ENCODE measurements at regions not wholly inside any gene's neighbourhood (a gene's known extent, or its start where the extent isn't known, plus 50 kb on each side); places are given as distances from the start of the nearest gene placed in this dataset.

- Histone ChIP-seq H3K36me3 (no peaks in the 10 kb centered on the region), H3K9me3 (no peaks in the 10 kb centered on the region), H3K27ac (no peak overlapping the region), H3K4me3 (no peak overlapping the region), H3K27me3 (no peaks in the 10 kb centered on the region), H3K4me1 (no peaks in the 10 kb centered on the region)
- intact Hi-C loops (cut with DNase I) = no loop called here
- no peak for TF ChIP-seq POLR2AphosphoS5 (IDR thresholded peaks at IDR 0.05; ENCODE audit: insufficient read depth in 1 of 2, low read depth in 1 of 2)
- no peak for TF ChIP-seq CTCF (IDR thresholded peaks at IDR 0.05)
- TF ChIP-seq POLR2A (IDR thresholded peaks at IDR 0.05) = no peak
- DNase-seq (ENCODE audit: extremely low spot score in 2 of 2) = no peak
Observed at GRCh38 chr10:81177651-81178244, 640.0 kb downstream of the SH2D4B start.

DNA sequence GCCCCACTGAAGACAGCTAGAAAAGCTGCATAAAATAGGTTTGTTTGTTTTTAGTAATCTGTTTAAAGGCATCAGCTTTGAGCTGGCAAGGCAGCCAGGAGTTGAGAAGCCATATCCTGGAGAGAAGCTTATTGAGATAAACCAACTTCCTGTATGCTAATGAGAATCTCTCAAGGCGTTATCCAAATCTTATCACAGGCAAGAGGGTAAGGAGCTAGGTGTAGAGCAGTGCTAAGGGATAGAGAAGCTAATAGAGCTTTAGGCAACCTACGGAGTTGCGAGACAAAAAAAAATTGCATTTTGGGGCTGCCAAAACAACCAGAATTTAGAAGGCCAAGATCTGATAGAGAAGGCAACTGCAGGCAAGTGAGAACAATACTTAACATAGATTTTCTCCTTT lies 641.6 kb downstream of the SH2D4B start:
- DNase-seq (ENCODE audit: extremely low spot score in 2 of 2) = no peak
- Histone ChIP-seq H3K27ac (no peak overlapping the region), H3K4me3 (no peak overlapping the region), H3K4me1 (no peaks in the 10 kb centered on the region), H3K36me3 (no peaks in the 10 kb centered on the region), H3K9me3 (no peaks in the 10 kb centered on the region), H3K27me3 (no peaks in the 10 kb centered on the region)
- intact Hi-C loops (cut with DNase I) = no loop called here
- TF ChIP-seq POLR2AphosphoS5 (IDR thresholded peaks at IDR 0.05; ENCODE audit: insufficient read depth in 1 of 2, low read depth in 1 of 2) = no peak
- TF ChIP-seq POLR2A (IDR thresholded peaks at IDR 0.05) = no peak
- no peak for TF ChIP-seq CTCF (IDR thresholded peaks at IDR 0.05)

DNA sequence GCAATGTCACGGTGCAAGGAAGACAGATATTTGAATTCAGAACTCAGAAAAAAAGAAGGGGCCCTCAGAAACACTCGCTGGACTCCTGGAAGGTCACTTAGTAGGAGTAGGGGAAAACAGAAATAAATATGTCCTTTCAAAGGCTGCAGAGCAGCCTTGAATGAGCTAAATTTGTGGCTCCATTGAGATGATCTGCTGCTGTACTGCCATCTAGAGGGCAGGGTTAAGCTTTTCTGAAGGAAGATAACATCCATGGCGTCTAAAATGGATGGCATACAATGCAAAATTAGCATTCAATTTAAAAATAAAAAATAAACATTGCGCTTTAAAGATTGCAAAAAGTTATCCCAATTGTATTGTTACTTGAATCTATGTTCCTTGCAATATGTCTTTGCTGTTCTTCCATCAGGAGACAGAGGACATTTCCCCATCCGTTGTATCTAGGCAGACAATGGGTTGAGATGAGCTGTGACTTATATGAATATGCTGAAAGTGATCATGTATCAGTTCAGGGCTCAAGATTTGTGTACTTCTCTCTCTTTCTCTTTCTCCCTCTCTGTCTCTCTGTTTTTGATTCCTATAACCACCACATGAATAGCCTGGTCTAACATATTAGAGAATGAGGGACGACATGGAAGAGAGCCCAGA lies 642.2 kb downstream of the SH2D4B start:
- intact Hi-C loops (cut with DNase I) = no loop called here
- no peaks in the 10 kb centered on the region for H3K4me1 ChIP-seq
- TF ChIP-seq CTCF (IDR thresholded peaks at IDR 0.05) (no peak), POLR2A (IDR thresholded peaks at IDR 0.05) (no peak), POLR2AphosphoS5 (IDR thresholded peaks at IDR 0.05; ENCODE audit: insufficient read depth in 1 of 2, low read depth in 1 of 2) (no peak)
- H3K36me3 ChIP-seq = no peaks in the 10 kb centered on the region
- no peak overlapping the region for H3K4me3 ChIP-seq
- H3K9me3 ChIP-seq = no peaks in the 10 kb centered on the region
- DNase-seq (ENCODE audit: extremely low spot score in 2 of 2) = no peak
- H3K27ac ChIP-seq = no peak overlapping the region
- no peaks in the 10 kb centered on the region for H3K27me3 ChIP-seq

GRCh38 chr10:81182296-81182695 lies 644.6 kb downstream of the SH2D4B start:
- H3K27ac ChIP-seq = no peak overlapping the region
- no peaks in the 10 kb centered on the region for H3K4me1 ChIP-seq
- no peak for TF ChIP-seq CTCF (IDR thresholded peaks at IDR 0.05)
- no peak for TF ChIP-seq POLR2A (IDR thresholded peaks at IDR 0.05)
- TF ChIP-seq POLR2AphosphoS5 (IDR thresholded peaks at IDR 0.05; ENCODE audit: insufficient read depth in 1 of 2, low read depth in 1 of 2) = no peak
- H3K36me3 ChIP-seq = no peaks in the 10 kb centered on the region
- intact Hi-C loops (cut with DNase I) = no loop called here
- no peak overlapping the region for H3K4me3 ChIP-seq
- DNase-seq (ENCODE audit: extremely low spot score in 2 of 2) = no peak
- H3K27me3 ChIP-seq = no peaks in the 10 kb centered on the region
- no peaks in the 10 kb centered on the region for H3K9me3 ChIP-seq

DNA sequence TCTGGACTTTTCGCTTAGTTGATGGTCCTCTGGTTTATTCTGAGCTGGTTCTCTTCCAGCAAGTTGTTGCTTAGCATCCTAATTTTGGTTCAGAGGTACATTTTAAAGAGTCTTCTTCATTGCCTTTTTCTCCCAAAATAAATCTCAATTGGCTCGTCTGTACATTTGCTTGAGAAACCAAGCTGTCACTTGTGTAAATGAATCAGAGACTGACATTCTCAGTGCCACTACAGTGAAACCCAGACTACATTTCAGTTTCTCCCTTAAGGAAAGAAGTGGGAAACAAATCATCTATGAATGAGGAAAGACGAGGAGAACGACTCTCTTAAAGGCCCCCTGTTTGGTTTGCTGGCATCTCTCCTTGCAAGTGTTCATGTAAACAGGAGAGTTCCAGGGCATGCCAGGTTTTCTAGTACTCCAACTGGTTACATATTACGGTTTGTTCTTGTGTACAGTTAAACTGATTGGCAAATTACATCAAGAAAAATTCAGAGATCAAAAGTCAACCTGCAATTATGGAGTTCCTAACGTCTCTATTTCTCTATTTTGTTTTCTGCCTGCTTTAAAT lies 654.6 kb downstream of the SH2D4B start:
- Histone ChIP-seq H3K27me3 (no peaks in the 10 kb centered on the region), H3K4me3 (no peak overlapping the region), H3K36me3 (no peaks in the 10 kb centered on the region), H3K27ac (no peak overlapping the region), H3K9me3 (no peaks in the 10 kb centered on the region), H3K4me1 (no peaks in the 10 kb centered on the region)
- no peak for DNase-seq (ENCODE audit: extremely low spot score in 2 of 2)
- TF ChIP-seq POLR2A (IDR thresholded peaks at IDR 0.05) (no peak), POLR2AphosphoS5 (IDR thresholded peaks at IDR 0.05; ENCODE audit: insufficient read depth in 1 of 2, low read depth in 1 of 2) (no peak), CTCF (IDR thresholded peaks at IDR 0.05) (no peak)
- intact Hi-C loops (cut with DNase I) = no loop called here
